A204.1 (cell line): ENCODE measurements at regions not wholly inside any gene's neighbourhood (a gene's known extent, or its start where the extent isn't known, plus 50 kb on each side); places are given as distances from the start of the nearest gene placed in this dataset.

Source experiments
- FAIRE-seq: peaks from 2 replicates; lab custom pipeline; 2012; peaks lifted over from hg19 to GRCh38; lab: Jason Lieb, UNC

DNA sequence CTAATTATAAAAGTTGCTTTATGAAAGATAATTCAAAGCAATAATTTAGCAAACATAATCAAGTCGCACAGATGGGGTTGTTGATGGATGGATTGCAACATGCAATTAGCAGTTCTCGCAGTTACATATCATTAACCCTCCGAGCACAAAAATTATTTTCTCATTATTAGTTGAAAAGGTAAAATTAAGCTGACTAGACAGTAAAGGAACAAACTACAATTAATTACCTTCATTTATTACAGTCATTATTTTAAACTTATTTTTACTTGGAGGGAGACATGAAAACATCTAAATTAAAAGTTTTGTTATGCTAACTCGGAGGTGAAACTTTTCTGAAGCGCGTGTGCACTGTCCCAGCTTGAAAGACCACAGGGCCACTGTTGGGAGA lies 146.9 kb downstream of the PHETA1 start:
- FAIRE-seq = no peak

DNA sequence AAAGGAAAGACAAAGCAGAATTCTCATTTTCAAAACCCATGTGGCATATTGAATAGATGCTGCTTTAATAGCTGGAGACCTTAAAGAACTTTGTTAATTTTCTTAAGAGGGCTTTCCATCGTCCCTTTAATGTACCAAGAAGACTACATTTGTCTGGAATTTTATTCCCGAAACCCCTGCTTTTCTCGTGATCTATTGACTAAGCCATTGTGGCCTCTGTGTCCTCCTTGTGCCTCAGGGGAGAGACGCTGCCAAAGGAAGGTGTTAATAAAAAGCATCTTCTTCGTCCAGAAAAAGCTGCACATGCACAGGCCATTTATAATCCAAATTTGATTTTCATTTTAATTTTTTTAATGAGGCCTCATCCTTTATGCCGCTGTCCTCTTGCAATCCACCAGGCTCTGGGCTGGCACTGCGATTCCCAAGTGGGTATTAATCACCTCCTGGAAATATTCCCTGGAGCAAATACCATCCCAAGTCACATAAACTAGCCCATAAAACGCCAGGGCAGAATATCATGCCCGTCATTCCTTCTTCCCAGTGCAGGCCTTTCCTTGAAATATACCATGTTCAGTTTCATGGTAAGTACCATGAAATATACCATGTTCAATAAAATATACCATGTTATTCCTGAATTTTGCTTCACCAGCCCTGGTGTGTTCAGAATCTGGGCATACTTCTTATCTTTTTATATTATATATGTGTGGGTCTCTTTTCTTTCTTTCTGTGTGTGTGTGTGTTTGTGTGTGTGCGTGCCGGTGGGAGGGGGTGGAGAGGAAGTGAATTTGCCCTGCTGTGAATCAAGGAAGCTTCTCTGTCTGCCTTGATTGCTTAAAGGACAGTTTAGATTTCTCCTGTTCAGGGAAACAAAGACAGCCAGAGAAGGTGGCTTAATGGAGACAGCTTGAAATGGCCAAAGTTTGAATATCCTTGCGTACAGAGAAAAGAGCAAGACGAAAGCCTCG lies 147.6 kb downstream of the PHETA1 start:
- FAIRE-seq = no peak

DNA sequence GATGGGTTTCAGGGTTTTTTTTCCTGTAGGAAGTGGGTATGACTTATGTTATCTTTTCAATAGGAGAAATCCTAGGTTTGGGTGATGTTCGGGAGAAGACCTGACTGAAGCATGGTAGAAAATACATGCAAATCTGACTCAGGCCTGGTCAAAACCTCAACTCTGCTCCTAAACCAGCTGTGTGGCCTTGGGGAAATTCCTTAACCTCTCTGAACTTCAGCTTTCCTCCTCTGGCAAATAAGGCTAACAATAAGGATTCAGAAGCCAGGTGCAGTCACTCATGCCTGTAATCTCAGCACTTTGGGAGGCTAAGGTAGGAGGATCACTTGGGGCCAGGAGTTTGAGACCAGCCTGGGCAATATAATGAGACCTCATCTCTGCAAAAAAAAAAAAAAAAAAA lies 148.5 kb downstream of the PHETA1 start:
- no peak for FAIRE-seq

DNA sequence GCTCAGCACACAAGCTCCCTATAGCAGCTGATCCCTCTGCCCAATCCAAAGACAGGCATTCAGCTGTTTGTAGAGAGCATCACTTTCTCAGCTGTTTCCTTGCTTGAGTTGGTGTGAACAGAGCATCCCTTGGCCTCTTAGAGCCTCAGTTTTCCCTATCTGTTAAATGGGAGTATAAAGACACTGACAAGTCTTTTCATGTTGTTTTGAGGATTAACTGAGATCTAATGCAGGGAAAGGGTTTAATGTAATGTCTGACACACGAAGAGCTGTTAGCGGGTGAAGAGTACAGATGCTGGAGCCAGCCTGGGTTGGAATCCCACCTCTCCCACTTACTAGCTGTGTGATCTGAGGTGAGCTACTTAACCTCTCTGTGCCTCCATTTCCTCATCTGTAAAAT lies 149.5 kb downstream of the PHETA1 start:
- no peak for FAIRE-seq

GRCh38 chr12:111218499-111218898 lies 150.4 kb downstream of the PHETA1 start:
- FAIRE-seq = no peak

- FAIRE-seq = no peak
Measured at GRCh38 chr12:111216387-111217159, 152.3 kb downstream of the PHETA1 start.

DNA sequence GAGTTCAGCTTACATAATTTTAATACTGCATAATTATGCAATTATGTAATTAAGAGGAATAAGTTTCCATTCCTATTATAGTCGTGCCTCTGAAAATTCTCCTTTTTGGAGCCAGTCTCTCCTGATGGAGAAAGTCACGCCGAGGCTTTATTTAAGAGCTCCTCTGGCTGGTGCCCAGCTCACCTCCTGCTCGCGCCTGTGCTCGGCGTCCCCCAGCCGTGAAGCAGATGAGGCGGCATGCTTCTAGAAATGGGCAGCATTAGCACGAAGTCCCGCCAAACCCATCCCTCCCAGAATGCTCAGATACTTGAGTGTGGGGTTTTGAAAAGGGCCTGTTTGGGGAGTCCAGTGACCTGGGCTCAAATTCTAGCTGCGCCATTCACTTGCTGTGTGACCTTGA lies 153.0 kb downstream of the PHETA1 start:
- FAIRE-seq = no peak

GRCh38 chr12:111214401-111214800 lies 154.5 kb downstream of the PHETA1 start:
- no peak for FAIRE-seq

GRCh38 chr12:111213561-111213960 lies 155.3 kb downstream of the PHETA1 start:
- no peak for FAIRE-seq

GRCh38 chr12:111212814-111213456 lies 156.0 kb downstream of the PHETA1 start:
- FAIRE-seq = no peak

GRCh38 chr12:111211910-111212757 lies 156.8 kb downstream of the PHETA1 start:
- FAIRE-seq = no peak

- no peak for FAIRE-seq
Measured at GRCh38 chr12:111209811-111210210, 159.1 kb downstream of the PHETA1 start.

DNA sequence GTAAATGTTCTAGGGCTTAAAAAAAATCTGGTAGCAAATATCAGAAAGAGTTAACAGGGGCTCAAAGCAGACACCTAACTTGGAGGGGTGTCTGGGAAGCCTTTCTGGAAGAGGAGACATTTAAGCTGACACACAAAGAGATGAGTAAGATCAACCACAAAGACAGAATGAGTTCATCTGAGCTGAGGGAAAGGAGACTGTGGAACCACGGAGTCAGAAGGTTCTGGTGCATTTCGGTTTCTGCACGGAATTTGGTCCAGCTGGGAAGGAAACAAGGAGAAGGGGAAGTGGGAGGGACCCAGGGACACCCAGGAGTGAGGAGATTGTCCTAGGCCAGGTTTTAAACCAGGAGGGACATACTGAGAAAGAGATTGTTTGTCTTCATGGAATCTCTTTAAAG lies 161.1 kb downstream of the PHETA1 start:
- FAIRE-seq = no peak

DNA sequence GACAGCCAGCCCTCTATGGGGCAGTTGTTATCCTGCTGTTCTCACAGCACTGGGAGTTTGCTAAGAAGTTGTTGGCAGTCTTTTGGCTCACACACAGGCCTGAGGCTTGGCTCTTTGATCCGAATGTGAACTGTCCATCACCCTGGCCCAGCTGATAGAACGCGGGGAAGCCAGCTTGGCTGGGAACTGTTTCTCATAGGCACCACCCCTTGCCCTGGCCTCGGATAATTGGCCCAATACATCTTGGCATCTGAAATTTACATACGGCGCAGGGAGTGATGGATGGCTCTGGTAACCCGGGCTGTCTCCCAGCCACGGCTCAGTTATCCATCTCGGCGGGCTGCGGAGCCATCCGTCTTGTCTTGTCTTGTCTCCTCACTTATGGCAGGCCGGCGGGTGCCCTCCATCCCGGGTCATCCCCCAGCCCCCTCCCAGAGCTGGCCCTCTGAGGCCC lies 164.1 kb downstream of the PHETA1 start:
- no peak for FAIRE-seq

- FAIRE-seq = no peak
Measured at GRCh38 chr12:111203969-111204368, 164.9 kb downstream of the PHETA1 start.

GRCh38 chr12:111203446-111203845 lies 165.4 kb downstream of the PHETA1 start:
- FAIRE-seq = no peak

- FAIRE-seq = no peak
Measured at GRCh38 chr12:111202237-111202915, 166.5 kb downstream of the PHETA1 start.

GRCh38 chr12:111201495-111202236 lies 167.2 kb downstream of the PHETA1 start:
- FAIRE-seq = no peak

DNA sequence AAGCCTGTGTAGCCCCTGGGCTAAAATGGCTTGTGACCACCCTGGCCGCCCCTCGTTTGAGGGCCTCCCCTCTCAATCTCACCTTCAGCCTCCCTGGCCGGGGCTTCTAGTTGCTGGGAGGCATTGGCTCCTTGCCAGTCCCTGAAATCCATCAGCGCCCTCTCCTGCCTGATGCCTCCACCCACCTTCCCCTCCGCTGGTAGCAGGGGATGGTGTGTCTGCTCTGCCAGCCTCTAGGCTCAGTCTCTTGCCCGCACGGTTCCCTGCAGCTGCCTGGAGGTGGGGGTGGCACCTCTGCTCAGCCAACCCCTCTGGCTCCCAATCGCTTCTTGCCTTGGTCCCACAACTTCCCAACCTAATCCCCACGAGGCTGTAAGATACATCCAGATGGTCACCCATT lies 167.9 kb downstream of the PHETA1 start:
- no peak for FAIRE-seq

- no peak for FAIRE-seq
Measured at GRCh38 chr12:111197376-111197944, 171.4 kb downstream of the PHETA1 start.
